ENCODE measurements at regions not wholly inside any gene's neighbourhood (a gene's known extent, or its start where the extent isn't known, plus 50 kb on each side); places are given as distances from the start of the nearest gene placed in this dataset.

GRCh38 chr16:62969711-62970318 lies 933.6 kb upstream of the CDH8 start:
- intact Hi-C loops (cut with DNase I), result no loop called here

GRCh38 chr16:62967611-62968010 lies 931.4 kb upstream of the CDH8 start:
- Histone ChIP-seq H3K36me3 (no peaks in the 10 kb centered on the region), H3K27me3 (no peaks in the 10 kb centered on the region), H3K9me3 (no peaks in the 10 kb centered on the region), H3K4me1 (no peaks in the 10 kb centered on the region), H3K4me3 (no peak overlapping the region), H3K27ac (no peak overlapping the region)
- intact Hi-C loops (cut with DNase I), result no loop called here
- DNase-seq (ENCODE audit: extremely low spot score in 2 of 2), result no peak
- no peak for TF ChIP-seq POLR2AphosphoS5 (IDR thresholded peaks at IDR 0.05; ENCODE audit: insufficient read depth in 1 of 2, low read depth in 1 of 2)
- TF ChIP-seq POLR2A (IDR thresholded peaks at IDR 0.05), result no peak
- TF ChIP-seq CTCF (IDR thresholded peaks at IDR 0.05), result no peak

More at GRCh38 chr16:62969711-62970318, 933.6 kb upstream of the CDH8 start:
- Histone ChIP-seq H3K27me3 (no peaks in the 10 kb centered on the region), H3K27ac (no peak overlapping the region), H3K36me3 (no peaks in the 10 kb centered on the region), H3K4me1 (no peaks in the 10 kb centered on the region), H3K9me3 (no peaks in the 10 kb centered on the region), H3K4me3 (no peak overlapping the region)
- DNase-seq (ENCODE audit: extremely low spot score in 2 of 2), result no peak
- TF ChIP-seq POLR2A (IDR thresholded peaks at IDR 0.05), result no peak
- no peak for TF ChIP-seq CTCF (IDR thresholded peaks at IDR 0.05)

GRCh38 chr16:62967163-62967562 lies 930.9 kb upstream of the CDH8 start:
- intact Hi-C loops (cut with DNase I), result no loop called here

GRCh38 chr16:62966626-62967025 lies 930.4 kb upstream of the CDH8 start:
- Histone ChIP-seq H3K4me3 (no peak overlapping the region), H3K4me1 (no peaks in the 10 kb centered on the region), H3K27ac (no peak overlapping the region), H3K36me3 (no peaks in the 10 kb centered on the region), H3K27me3 (no peaks in the 10 kb centered on the region), H3K9me3 (no peaks in the 10 kb centered on the region)
- TF ChIP-seq POLR2A (IDR thresholded peaks at IDR 0.05) (no peak), CTCF (IDR thresholded peaks at IDR 0.05) (no peak), POLR2AphosphoS5 (IDR thresholded peaks at IDR 0.05; ENCODE audit: insufficient read depth in 1 of 2, low read depth in 1 of 2) (no peak)
- no peak for DNase-seq (ENCODE audit: extremely low spot score in 2 of 2)
- intact Hi-C loops (cut with DNase I), result no loop called here

More at GRCh38 chr16:62967163-62967562, 930.9 kb upstream of the CDH8 start:
- no peaks in the 10 kb centered on the region for H3K36me3 ChIP-seq
- DNase-seq (ENCODE audit: extremely low spot score in 2 of 2), result no peak
- no peak overlapping the region for H3K4me3 ChIP-seq
- H3K27ac ChIP-seq, result no peak overlapping the region
- no peaks in the 10 kb centered on the region for H3K27me3 ChIP-seq
- H3K4me1 ChIP-seq, result no peaks in the 10 kb centered on the region
- no peak for TF ChIP-seq POLR2A (IDR thresholded peaks at IDR 0.05)
- no peak for TF ChIP-seq POLR2AphosphoS5 (IDR thresholded peaks at IDR 0.05; ENCODE audit: insufficient read depth in 1 of 2, low read depth in 1 of 2)
- TF ChIP-seq CTCF (IDR thresholded peaks at IDR 0.05), result no peak
- no peaks in the 10 kb centered on the region for H3K9me3 ChIP-seq

- Histone ChIP-seq H3K4me3 (no peak overlapping the region), H3K27me3 (no peaks in the 10 kb centered on the region), H3K9me3 (no peaks in the 10 kb centered on the region), H3K36me3 (no peaks in the 10 kb centered on the region), H3K4me1 (no peaks in the 10 kb centered on the region), H3K27ac (no peak overlapping the region)
- intact Hi-C loops (cut with DNase I), result no loop called here
- no peak for TF ChIP-seq POLR2AphosphoS5 (IDR thresholded peaks at IDR 0.05; ENCODE audit: insufficient read depth in 1 of 2, low read depth in 1 of 2)
- no peak for TF ChIP-seq POLR2A (IDR thresholded peaks at IDR 0.05)
- no peak for TF ChIP-seq CTCF (IDR thresholded peaks at IDR 0.05)
- DNase-seq (ENCODE audit: extremely low spot score in 2 of 2), result no peak
Observed at GRCh38 chr16:62965831-62966230, 929.6 kb upstream of the CDH8 start.

Measured in vagina (tissue), 2 donors.